ENCODE measurements at regions not wholly inside any gene's neighbourhood (a gene's known extent, or its start where the extent isn't known, plus 50 kb on each side); places are given as distances from the start of the nearest gene placed in this dataset.

GRCh38 chr5:106853266-106853665, 817.5 kb downstream of the EFNA5 start:
- TF ChIP-seq CTCF (IDR thresholded peaks at IDR 0.05; ENCODE audit: insufficient read depth, low read depth, low read length) (no peak), EZH2 (IDR thresholded peaks at IDR 0.05; ENCODE audit: insufficient read depth, low read length) (no peak)

Data from astrocyte (in vitro differentiated cells and primary cell).